GM23338 (cell line): ENCODE measurements at regions not wholly inside any gene's neighbourhood (a gene's known extent, or its start where the extent isn't known, plus 50 kb on each side); places are given as distances from the start of the nearest gene placed in this dataset.

ENCODE experiments used
- ATAC-seq: fragments of 200-7000 bp; cut with Tn5 transposase; 3 replicates; pipeline ENCODE4 v1.9.1; 2020
- DNase-seq: peaks from one replicate; pipeline ENCODE4 v3.0.0-alpha.2; 2015; ENCODE audit warnings: low spot score
- H2AFZ ChIP-seq: fragments of 200-600 bp; sonication (generic); 2 replicates; pipeline ENCODE4 v1.8.0; 2016; ENCODE audit warnings: antibody characterized with exemption, mild to moderate bottlenecking, moderate library complexity
- H3F3A ChIP-seq: fragments of 200-600 bp; sonication (generic); replicated peaks from 2 replicates; pipeline ENCODE4 v1.8.0; 2017; ENCODE audit warnings: antibody characterized with exemption, mixed run types, low read depth
- H3K27ac ChIP-seq: fragments of 200-600 bp; sonication (generic); 2 replicates; pipeline ENCODE4 v1.6.1; 2016; ENCODE audit warnings: low read depth
- H3K27me3 ChIP-seq: fragments of 200-600 bp; sonication (generic); 2 replicates; pipeline ENCODE4 v1.8.0; 2016; ENCODE audit warnings: mild to moderate bottlenecking, mixed run types, moderate library complexity; ENCODE audit not compliant: insufficient read depth
- H3K36me3 ChIP-seq: fragments of 200-600 bp; sonication (generic); 2 replicates; pipeline ENCODE4 v1.8.0; 2016; ENCODE audit warnings: mild to moderate bottlenecking; ENCODE audit not compliant: insufficient read depth
- H3K4me1 ChIP-seq: fragments of 200-600 bp; sonication (generic); 2 replicates; pipeline ENCODE4 v1.8.0; 2016; ENCODE audit warnings: mild to moderate bottlenecking, moderate library complexity; ENCODE audit not compliant: insufficient read depth
- H3K4me2 ChIP-seq: fragments of 200-600 bp; sonication (generic); 2 replicates; pipeline ENCODE4 v1.7.1; 2017; ENCODE audit warnings: mixed run types
- H3K4me3 ChIP-seq: fragments of 200-600 bp; sonication (generic); 2 replicates; pipeline ENCODE4 v1.6.1; 2016; ENCODE audit warnings: mixed run types
- H3K79me2 ChIP-seq: fragments of 200-600 bp; sonication (generic); replicated peaks from 2 replicates; pipeline ENCODE4 v1.8.0; 2017; ENCODE audit warnings: mild to moderate bottlenecking; ENCODE audit not compliant: insufficient read depth
- H3K9me2 ChIP-seq: fragments of 200-600 bp; sonication (generic); 2 replicates; pipeline ENCODE4 v1.8.0; 2017; ENCODE audit not compliant: insufficient read depth
- H4K20me1 ChIP-seq: fragments of 200-600 bp; sonication (generic); replicated peaks from 2 replicates; pipeline ENCODE4 v1.8.0; 2017; ENCODE audit warnings: mild to moderate bottlenecking; ENCODE audit not compliant: insufficient read depth
- H3K27ac Mint-ChIP-seq: 2 replicates; pipeline ENCODE4 v1.8.0; 2020; ENCODE audit warnings: inconsistent platforms, mild to moderate bottlenecking, moderate library complexity, mixed read lengths
- H3K27me3 Mint-ChIP-seq: 3 replicates; pipeline ENCODE4 v1.8.0; 2022; ENCODE audit warnings: low read depth, mild to moderate bottlenecking, moderate library complexity, mixed read lengths, inconsistent platforms; ENCODE audit not compliant: insufficient read depth, poor library complexity
- H3K36me3 Mint-ChIP-seq: 3 replicates; pipeline ENCODE4 v1.8.0; 2021; ENCODE audit warnings: low read depth, mild to moderate bottlenecking, inconsistent platforms, moderate library complexity, mixed read lengths
- H3K4me1 Mint-ChIP-seq: 3 replicates; pipeline ENCODE4 v1.8.0; 2020; ENCODE audit warnings: mild to moderate bottlenecking, inconsistent platforms, mixed read lengths
- H3K4me3 Mint-ChIP-seq: 3 replicates; pipeline ENCODE4 v1.8.0; 2021; ENCODE audit warnings: moderate library complexity, mild to moderate bottlenecking, inconsistent platforms, mixed read lengths
- H3K9me3 Mint-ChIP-seq: 3 replicates; pipeline ENCODE4 v1.8.0; 2020; ENCODE audit warnings: moderate library complexity, mild to moderate bottlenecking, inconsistent platforms, mixed read lengths
- EZH2 ChIP-seq: fragments of 200-600 bp; sonication (generic); IDR thresholded peaks from one replicate; pipeline ENCODE4 v1.8.0; 2017; ENCODE audit warnings: antibody characterized with exemption, mild to moderate bottlenecking, low read depth; ENCODE audit not compliant: unreplicated experiment
- EZH2phosphoT487 ChIP-seq: fragments of 200-600 bp; sonication (generic); IDR thresholded peaks from one replicate; pipeline ENCODE4 v1.8.1; 2018; ENCODE audit warnings: antibody characterized with exemption; ENCODE audit not compliant: unreplicated experiment
- JUNB ChIP-seq: IDR thresholded peaks from one replicate; pipeline ENCODE4 v1.6.1; 2016; ENCODE audit warnings: antibody characterized with exemption; ENCODE audit not compliant: unreplicated experiment
- NANOG ChIP-seq: IDR thresholded peaks from 2 replicates; pipeline ENCODE4 v1.6.1; 2016; ENCODE audit warnings: antibody characterized with exemption, borderline replicate concordance
- POLR2AphosphoS5 ChIP-seq: IDR thresholded peaks from 2 replicates; pipeline ENCODE4 v1.6.1; 2016; ENCODE audit warnings: antibody characterized with exemption, low read depth
- STAT1 ChIP-seq: IDR thresholded peaks from one replicate; pipeline ENCODE4 v1.6.1; 2016; ENCODE audit warnings: antibody characterized with exemption; ENCODE audit not compliant: unreplicated experiment
- ZNF114 ChIP-seq: fragments of 250-450 bp; sonication (Bioruptor Pico); IDR thresholded peaks from 2 replicates; pipeline ENCODE4 v1.5.0; 2020; ENCODE audit warnings: mild to moderate bottlenecking, moderate library complexity
- ZNF331 ChIP-seq: fragments of 250-450 bp; sonication (Bioruptor Pico); IDR thresholded peaks from 2 replicates; pipeline ENCODE4 v1.5.0; 2020; ENCODE audit warnings: low read depth, mild to moderate bottlenecking, moderate library complexity
- ZNF462 ChIP-seq: fragments of 250-450 bp; sonication (Bioruptor Pico); IDR thresholded peaks from 2 replicates; pipeline ENCODE4 v1.5.0; 2020; ENCODE audit warnings: mild to moderate bottlenecking, moderate library complexity
- TF ChIP-seq, protein P1 (sequence below): IDR thresholded peaks from one replicate; pipeline ENCODE4 v1.6.1; 2018; ENCODE audit warnings: antibody characterized with exemption; ENCODE audit not compliant: unreplicated experiment
- TF ChIP-seq, protein P2 (sequence below): IDR thresholded peaks from 2 replicates; pipeline ENCODE4 v1.6.1; 2016; ENCODE audit warnings: antibody characterized with exemption

- H3K27ac Mint-ChIP-seq: no peak overlapping the region
- peaks cover 4% of the 10 kb centered on the region; the same call in 1 of the 3 replicates for H3K4me1 Mint-ChIP-seq
- H3K4me3 ChIP-seq: no peak overlapping the region
- H3K36me3 Mint-ChIP-seq: no peaks in the 10 kb centered on the region
- ATAC-seq: no peak
- H3K36me3 ChIP-seq: no peaks in the 10 kb centered on the region
- H3K27me3 ChIP-seq: no peaks in the 10 kb centered on the region
- no peaks in the 10 kb centered on the region for H3K4me1 ChIP-seq
- H3K9me3 Mint-ChIP-seq: no peaks in the 10 kb centered on the region
- no peaks in the 10 kb centered on the region for H3F3A ChIP-seq
- H3K79me2 ChIP-seq: no peaks in the 10 kb centered on the region
- no peak overlapping the region for H3K4me2 ChIP-seq
- DNase-seq: no peak
- no peak overlapping the region for H3K4me3 Mint-ChIP-seq
- no peak overlapping the region for H3K27ac ChIP-seq
- peak overlapping the region; percentile 69; the same call in 1 of the 2 replicates for H2AFZ ChIP-seq
- H3K27me3 Mint-ChIP-seq: peaks cover 1% of the 10 kb centered on the region
- H3K9me2 ChIP-seq: no peaks in the 10 kb centered on the region
- no peaks in the 10 kb centered on the region for H4K20me1 ChIP-seq
- TF ChIP-seq EZH2phosphoT487 (no peak), NANOG (no peak), ZNF331 (CRISPR knock-in tag) (no peak), ZNF114 (CRISPR knock-in tag) (no peak), POLR2AphosphoS5 (no peak)
Measured at GRCh38 chr4:183563874-183564273, 59.0 kb downstream of the ING2 start.

DNA sequence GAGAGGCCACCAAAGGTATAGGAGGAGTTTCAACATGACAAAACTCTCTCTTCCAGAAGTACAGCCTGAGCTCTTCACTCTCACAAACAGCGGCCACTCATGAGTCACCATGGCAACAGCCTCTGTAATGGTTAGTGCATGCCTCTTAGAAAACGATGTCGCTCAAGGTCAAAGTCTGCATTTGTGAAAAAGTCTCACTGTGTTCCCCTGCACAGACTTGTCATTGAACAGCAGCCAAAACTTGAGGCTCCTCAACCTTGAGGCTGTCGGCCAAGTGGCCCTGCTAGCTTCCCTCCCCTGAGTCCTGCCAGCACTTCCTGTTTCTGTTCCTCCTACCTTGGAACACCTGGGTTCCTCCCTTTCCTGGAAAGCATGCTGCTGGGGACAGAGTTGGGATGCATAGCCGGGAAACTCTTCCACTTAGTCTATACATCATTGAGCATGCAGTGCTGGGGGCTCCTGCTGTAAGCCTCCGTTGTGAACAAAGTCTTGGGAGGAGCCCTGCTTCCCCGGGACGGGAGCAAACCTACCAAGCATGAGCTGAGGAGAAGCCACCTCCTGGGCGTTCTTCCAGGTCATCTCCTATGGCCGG lies 66.6 kb downstream of the ING2 start:
- 0 out of 2 replicates have a peak overlapping the region, but pooled peaks have one; percentile 76 for H2AFZ ChIP-seq
- no peaks in the 10 kb centered on the region; the same call in 2 of the 3 replicates for H3K4me1 Mint-ChIP-seq
- no peaks in the 10 kb centered on the region for H3F3A ChIP-seq
- peaks cover 3% of the 10 kb centered on the region for H3K27me3 Mint-ChIP-seq
- peak; percentile 37 for DNase-seq
- no peaks in the 10 kb centered on the region for H3K9me3 Mint-ChIP-seq
- no peak overlapping the region for H3K27ac ChIP-seq
- ATAC-seq: 0 out of 3 replicates have a peak, but pooled peaks have one; percentile 26
- no peak overlapping the region for H3K27ac Mint-ChIP-seq
- no peaks in the 10 kb centered on the region for H3K27me3 ChIP-seq
- H3K4me3 Mint-ChIP-seq: no peak overlapping the region
- no peaks in the 10 kb centered on the region for H3K79me2 ChIP-seq
- no peak overlapping the region for H3K4me2 ChIP-seq
- H3K4me3 ChIP-seq: no peak overlapping the region
- no peaks in the 10 kb centered on the region for H3K9me2 ChIP-seq
- no peaks in the 10 kb centered on the region for H3K4me1 ChIP-seq
- no peaks in the 10 kb centered on the region for H4K20me1 ChIP-seq
- H3K36me3 Mint-ChIP-seq: no peaks in the 10 kb centered on the region
- no peaks in the 10 kb centered on the region for H3K36me3 ChIP-seq
- no peak for TF ChIP-seq JUNB
- no peak for TF ChIP-seq EZH2phosphoT487
- no peak for TF ChIP-seq POLR2AphosphoS5
- TF ChIP-seq ZNF462 (CRISPR knock-in tag): no peak
- TF ChIP-seq STAT1: no peak
- TF ChIP-seq, protein P1, sequence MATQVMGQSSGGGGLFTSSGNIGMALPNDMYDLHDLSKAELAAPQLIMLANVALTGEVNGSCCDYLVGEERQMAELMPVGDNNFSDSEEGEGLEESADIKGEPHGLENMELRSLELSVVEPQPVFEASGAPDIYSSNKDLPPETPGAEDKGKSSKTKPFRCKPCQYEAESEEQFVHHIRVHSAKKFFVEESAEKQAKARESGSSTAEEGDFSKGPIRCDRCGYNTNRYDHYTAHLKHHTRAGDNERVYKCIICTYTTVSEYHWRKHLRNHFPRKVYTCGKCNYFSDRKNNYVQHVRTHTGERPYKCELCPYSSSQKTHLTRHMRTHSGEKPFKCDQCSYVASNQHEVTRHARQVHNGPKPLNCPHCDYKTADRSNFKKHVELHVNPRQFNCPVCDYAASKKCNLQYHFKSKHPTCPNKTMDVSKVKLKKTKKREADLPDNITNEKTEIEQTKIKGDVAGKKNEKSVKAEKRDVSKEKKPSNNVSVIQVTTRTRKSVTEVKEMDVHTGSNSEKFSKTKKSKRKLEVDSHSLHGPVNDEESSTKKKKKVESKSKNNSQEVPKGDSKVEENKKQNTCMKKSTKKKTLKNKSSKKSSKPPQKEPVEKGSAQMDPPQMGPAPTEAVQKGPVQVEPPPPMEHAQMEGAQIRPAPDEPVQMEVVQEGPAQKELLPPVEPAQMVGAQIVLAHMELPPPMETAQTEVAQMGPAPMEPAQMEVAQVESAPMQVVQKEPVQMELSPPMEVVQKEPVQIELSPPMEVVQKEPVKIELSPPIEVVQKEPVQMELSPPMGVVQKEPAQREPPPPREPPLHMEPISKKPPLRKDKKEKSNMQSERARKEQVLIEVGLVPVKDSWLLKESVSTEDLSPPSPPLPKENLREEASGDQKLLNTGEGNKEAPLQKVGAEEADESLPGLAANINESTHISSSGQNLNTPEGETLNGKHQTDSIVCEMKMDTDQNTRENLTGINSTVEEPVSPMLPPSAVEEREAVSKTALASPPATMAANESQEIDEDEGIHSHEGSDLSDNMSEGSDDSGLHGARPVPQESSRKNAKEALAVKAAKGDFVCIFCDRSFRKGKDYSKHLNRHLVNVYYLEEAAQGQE: no peak
- TF ChIP-seq, protein P2, sequence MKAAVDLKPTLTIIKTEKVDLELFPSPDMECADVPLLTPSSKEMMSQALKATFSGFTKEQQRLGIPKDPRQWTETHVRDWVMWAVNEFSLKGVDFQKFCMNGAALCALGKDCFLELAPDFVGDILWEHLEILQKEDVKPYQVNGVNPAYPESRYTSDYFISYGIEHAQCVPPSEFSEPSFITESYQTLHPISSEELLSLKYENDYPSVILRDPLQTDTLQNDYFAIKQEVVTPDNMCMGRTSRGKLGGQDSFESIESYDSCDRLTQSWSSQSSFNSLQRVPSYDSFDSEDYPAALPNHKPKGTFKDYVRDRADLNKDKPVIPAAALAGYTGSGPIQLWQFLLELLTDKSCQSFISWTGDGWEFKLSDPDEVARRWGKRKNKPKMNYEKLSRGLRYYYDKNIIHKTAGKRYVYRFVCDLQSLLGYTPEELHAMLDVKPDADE: no peak
- no peak for TF ChIP-seq NANOG
- TF ChIP-seq ZNF114 (CRISPR knock-in tag): no peak
- no peak for TF ChIP-seq EZH2
